Epithelial cell of esophagus (primary cell): ENCODE measurements at regions not wholly inside any gene's neighbourhood (a gene's known extent, or its start where the extent isn't known, plus 50 kb on each side); places are given as distances from the start of the nearest gene placed in this dataset.

Experiments used
- DNase-seq: peaks from one replicate; pipeline ENCODE4 v3.0.0; 2010; ENCODE audit warnings: low read depth
- H3K4me3 ChIP-seq: 2 replicates; pipeline ENCODE4 v1.5.1; 2011; ENCODE audit warnings: mild to moderate bottlenecking, low read length, control low read depth
- TF ChIP-seq, protein P1 (sequence below): IDR thresholded peaks from 2 replicates; pipeline ENCODE4 v1.5.1; 2011; ENCODE audit warnings: low read depth, mild to moderate bottlenecking, low read length, control low read depth, inconsistent platforms; ENCODE audit not compliant: insufficient read depth; ENCODE audit errors: missing control alignments

- TF ChIP-seq, protein P1, sequence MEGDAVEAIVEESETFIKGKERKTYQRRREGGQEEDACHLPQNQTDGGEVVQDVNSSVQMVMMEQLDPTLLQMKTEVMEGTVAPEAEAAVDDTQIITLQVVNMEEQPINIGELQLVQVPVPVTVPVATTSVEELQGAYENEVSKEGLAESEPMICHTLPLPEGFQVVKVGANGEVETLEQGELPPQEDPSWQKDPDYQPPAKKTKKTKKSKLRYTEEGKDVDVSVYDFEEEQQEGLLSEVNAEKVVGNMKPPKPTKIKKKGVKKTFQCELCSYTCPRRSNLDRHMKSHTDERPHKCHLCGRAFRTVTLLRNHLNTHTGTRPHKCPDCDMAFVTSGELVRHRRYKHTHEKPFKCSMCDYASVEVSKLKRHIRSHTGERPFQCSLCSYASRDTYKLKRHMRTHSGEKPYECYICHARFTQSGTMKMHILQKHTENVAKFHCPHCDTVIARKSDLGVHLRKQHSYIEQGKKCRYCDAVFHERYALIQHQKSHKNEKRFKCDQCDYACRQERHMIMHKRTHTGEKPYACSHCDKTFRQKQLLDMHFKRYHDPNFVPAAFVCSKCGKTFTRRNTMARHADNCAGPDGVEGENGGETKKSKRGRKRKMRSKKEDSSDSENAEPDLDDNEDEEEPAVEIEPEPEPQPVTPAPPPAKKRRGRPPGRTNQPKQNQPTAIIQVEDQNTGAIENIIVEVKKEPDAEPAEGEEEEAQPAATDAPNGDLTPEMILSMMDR: no peak
- no peak for DNase-seq
- no peak overlapping the region for H3K4me3 ChIP-seq
These were observed 93.2 kb upstream of the TNFSF4 start for GRCh38 chr1:173300061-173301044.

DNA sequence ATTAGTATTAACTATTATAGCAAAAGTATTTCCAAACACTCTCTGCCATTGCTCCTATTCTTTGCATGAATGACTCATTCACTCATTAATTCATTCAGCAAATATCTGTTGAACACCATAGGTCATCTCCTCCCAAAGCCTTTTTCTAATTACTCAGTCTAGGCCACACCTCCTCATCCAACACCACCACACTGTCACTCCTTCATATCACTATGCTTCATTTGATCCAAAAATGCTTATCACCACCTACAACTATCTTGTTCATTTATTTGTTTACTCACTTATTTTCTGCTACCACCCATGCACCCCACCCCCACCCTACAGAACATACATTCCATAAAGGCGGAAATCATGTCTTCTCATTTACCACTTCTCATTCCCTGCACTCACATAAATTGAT lies 94.4 kb upstream of the TNFSF4 start:
- TF ChIP-seq, protein P1: no peak
- DNase-seq: peak; percentile 65
- no peak overlapping the region for H3K4me3 ChIP-seq

GRCh38 chr1:173302366-173302765 lies 95.2 kb upstream of the TNFSF4 start:
- TF ChIP-seq, protein P1: no peak
- DNase-seq: no peak

DNA sequence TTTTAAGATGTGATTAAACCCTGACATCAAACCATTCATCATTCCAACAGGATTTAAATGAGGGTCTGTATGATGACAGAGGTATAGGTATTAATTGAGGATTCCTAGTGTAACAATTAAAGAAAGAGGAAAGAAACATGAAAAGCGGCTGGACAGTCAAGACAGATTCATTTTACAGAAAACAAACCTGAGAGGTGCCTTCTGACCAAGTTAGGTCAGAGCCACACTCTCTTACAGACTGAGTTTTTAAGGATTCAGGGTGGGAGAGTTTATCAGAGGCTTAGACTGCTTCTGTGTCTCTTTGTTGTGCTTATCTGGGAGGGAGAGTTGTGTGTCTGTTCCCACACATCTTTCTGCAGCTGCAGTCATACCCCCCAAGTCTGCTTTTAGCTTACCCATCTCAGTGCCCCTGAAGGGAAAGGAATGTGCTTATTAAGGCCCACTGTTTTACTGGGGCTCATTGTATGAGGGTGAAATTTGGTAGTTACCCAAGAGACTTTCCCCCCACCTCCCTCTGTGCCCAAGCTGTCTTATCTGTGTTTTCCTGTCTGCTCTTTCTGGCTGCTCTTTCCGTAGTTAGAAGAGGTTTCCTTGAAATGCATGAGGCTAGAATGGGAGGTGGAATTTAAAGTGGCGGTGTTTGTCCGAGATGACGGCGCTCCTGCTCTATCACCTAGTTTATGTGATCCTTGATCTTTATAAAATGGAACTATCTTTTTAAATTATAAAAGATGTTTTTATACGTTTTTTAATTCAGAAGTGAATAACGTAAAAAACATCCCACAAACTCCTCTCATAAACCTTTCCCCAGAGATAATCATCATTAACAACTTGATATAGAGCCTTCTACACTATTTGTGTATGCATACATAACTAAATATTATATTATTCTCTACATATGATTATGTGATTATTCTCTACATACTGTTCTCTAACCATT lies 96.0 kb upstream of the TNFSF4 start:
- no peak overlapping the region for H3K4me3 ChIP-seq
- DNase-seq: no peak
- TF ChIP-seq, protein P1: no peak

More at GRCh38 chr1:173302366-173302765, 95.2 kb upstream of the TNFSF4 start:
- H3K4me3 ChIP-seq: no peak overlapping the region

GRCh38 chr1:173303984-173304383 lies 96.9 kb upstream of the TNFSF4 start:
- DNase-seq: no peak
- TF ChIP-seq, protein P1: no peak
- H3K4me3 ChIP-seq: no peak overlapping the region

- TF ChIP-seq, protein P1: no peak
- H3K4me3 ChIP-seq: no peak overlapping the region
- DNase-seq: no peak
These were observed 97.5 kb upstream of the TNFSF4 start for GRCh38 chr1:173304529-173305227.
